T-helper 2 cell treated with Interferon-gamma antibody and Interleukin-4, amounts not matched to agents 100 ng/mL and 5 ng/mL, for 36 hours (primary cell): ENCODE measurements at regions not wholly inside any gene's neighbourhood (a gene's known extent, or its start where the extent isn't known, plus 50 kb on each side); places are given as distances from the start of the nearest gene placed in this dataset.
"Not testable (repeated sequence)": the region's sequence is repeated elsewhere in the genome, so short reads cannot be mapped to it uniquely, and the experiment has no call there.

Experiments used
- intact Hi-C: fragments of 100-400 bp; cut with micrococcal nuclease; formaldehyde crosslinking; loops from one replicate; pipeline ENCODE4 v1.15.1; 2023

GRCh38 chr4:137868067-137868466 lies 335.8 kb upstream of the PCDH18 start:
- intact Hi-C loops: loop anchor here (10.0 kb wide), 1 partner anchor 317 kb away; no protein-coding TSS in a partner anchor

GRCh38 chr4:137866671-137867070 lies 334.4 kb upstream of the PCDH18 start:
- intact Hi-C loops: loop anchor here (10.0 kb wide), 1 partner anchor 318 kb away; no protein-coding TSS in a partner anchor

GRCh38 chr4:137861682-137862081 lies 329.4 kb upstream of the PCDH18 start:
- intact Hi-C loops: loop anchor here (10.0 kb wide), 1 partner anchor 323 kb away; no protein-coding TSS in a partner anchor

GRCh38 chr4:137853424-137853823 lies 321.1 kb upstream of the PCDH18 start:
- intact Hi-C loops: no loop called here

- intact Hi-C loops: no loop called here
Observed at GRCh38 chr4:137852326-137852725, 320.0 kb upstream of the PCDH18 start.

GRCh38 chr4:137851435-137851834 lies 319.1 kb upstream of the PCDH18 start:
- intact Hi-C loops: no loop called here

- intact Hi-C loops: not testable (repeated sequence)
Observed at GRCh38 chr4:137827945-137828344, 295.7 kb upstream of the PCDH18 start.

GRCh38 chr4:137825505-137825904 lies 293.2 kb upstream of the PCDH18 start:
- intact Hi-C loops: no loop called here

GRCh38 chr4:137823007-137823406 lies 290.7 kb upstream of the PCDH18 start:
- intact Hi-C loops: no loop called here

GRCh38 chr4:137819964-137820383 lies 287.7 kb upstream of the PCDH18 start:
- intact Hi-C loops: no loop called here

GRCh38 chr4:137812258-137812657 lies 280.0 kb upstream of the PCDH18 start:
- intact Hi-C loops: no loop called here

- intact Hi-C loops: no loop called here
Observed at GRCh38 chr4:137806420-137806819, 274.1 kb upstream of the PCDH18 start.

GRCh38 chr4:137804906-137805495 lies 272.7 kb upstream of the PCDH18 start:
- intact Hi-C loops: no loop called here

- intact Hi-C loops: no loop called here
Observed at GRCh38 chr4:137800861-137801260, 268.6 kb upstream of the PCDH18 start.

- intact Hi-C loops: no loop called here
Observed at GRCh38 chr4:137794764-137795254, 262.5 kb upstream of the PCDH18 start.

GRCh38 chr4:137789263-137789662 lies 257.0 kb upstream of the PCDH18 start:
- intact Hi-C loops: not testable (repeated sequence)

- intact Hi-C loops: not testable (repeated sequence)
Observed at GRCh38 chr4:137783923-137784322, 251.6 kb upstream of the PCDH18 start.

GRCh38 chr4:137775701-137776100 lies 243.4 kb upstream of the PCDH18 start:
- intact Hi-C loops: no loop called here

- intact Hi-C loops: no loop called here
Observed at GRCh38 chr4:137774501-137774900, 242.2 kb upstream of the PCDH18 start.

GRCh38 chr4:137768881-137769280 lies 236.6 kb upstream of the PCDH18 start:
- intact Hi-C loops: no loop called here

- intact Hi-C loops: no loop called here
Observed at GRCh38 chr4:137768196-137768595, 235.9 kb upstream of the PCDH18 start.

- intact Hi-C loops: no loop called here
Observed at GRCh38 chr4:137762591-137762990, 230.3 kb upstream of the PCDH18 start.
